T-helper 2 cell (primary cell): ENCODE measurements at regions not wholly inside any gene's neighbourhood (a gene's known extent, or its start where the extent isn't known, plus 50 kb on each side); places are given as distances from the start of the nearest gene placed in this dataset.
"Not testable (repeated sequence)": the region's sequence is repeated elsewhere in the genome, so short reads cannot be mapped to it uniquely, and the experiment has no call there.

Source experiments
- DNase-seq, 5 experiments: peaks; one replicate each; pipeline versions ENCODE4 v3.0.0 to v3.0.0-alpha.2; 2012 to 2022

GRCh38 chr13:62799931-62800436, 1384.3 kb upstream of the PCDH20 start:
- DNase-seq, result no peak

GRCh38 chr13:62799038-62799535, 1383.4 kb upstream of the PCDH20 start:
- DNase-seq, result no peak

- DNase-seq, result no peak
These were observed 1378.2 kb upstream of the PCDH20 start for GRCh38 chr13:62793850-62794249.

- no peak for DNase-seq
These were observed 1366.2 kb upstream of the PCDH20 start for GRCh38 chr13:62781866-62782265.

GRCh38 chr13:62779161-62779560, 1363.5 kb upstream of the PCDH20 start:
- no peak for DNase-seq

GRCh38 chr13:62767473-62767872, 1351.8 kb upstream of the PCDH20 start:
- DNase-seq, result no peak

GRCh38 chr13:62760724-62761123, 1345.1 kb upstream of the PCDH20 start:
- DNase-seq, result no peak

- no peak for DNase-seq
These were observed 1332.0 kb upstream of the PCDH20 start for GRCh38 chr13:62747629-62748028.

GRCh38 chr13:62747152-62747551, 1331.5 kb upstream of the PCDH20 start:
- no peak for DNase-seq

GRCh38 chr13:62729746-62730145, 1314.1 kb upstream of the PCDH20 start:
- DNase-seq, result not testable (repeated sequence)

GRCh38 chr13:62721893-62722292, 1306.2 kb upstream of the PCDH20 start:
- DNase-seq, result no peak

- DNase-seq, result not testable (repeated sequence)
These were observed 1296.3 kb upstream of the PCDH20 start for GRCh38 chr13:62711948-62712347.

GRCh38 chr13:62710787-62711186, 1295.1 kb upstream of the PCDH20 start:
- DNase-seq, result no peak

GRCh38 chr13:62706048-62706447, 1290.4 kb upstream of the PCDH20 start:
- no peak for DNase-seq

GRCh38 chr13:62704875-62705274, 1289.2 kb upstream of the PCDH20 start:
- DNase-seq, result no peak

GRCh38 chr13:62702502-62702901, 1286.9 kb upstream of the PCDH20 start:
- DNase-seq, result no peak

- no peak for DNase-seq
These were observed 1282.1 kb upstream of the PCDH20 start for GRCh38 chr13:62697701-62698100.

- no peak for DNase-seq
These were observed 1280.8 kb upstream of the PCDH20 start for GRCh38 chr13:62696490-62696889.

GRCh38 chr13:62687732-62688131, 1272.1 kb upstream of the PCDH20 start:
- DNase-seq, result peak in 1 of 5 experiments; percentile 5

- DNase-seq, result no peak
These were observed 1268.7 kb upstream of the PCDH20 start for GRCh38 chr13:62684359-62684758.

GRCh38 chr13:62682788-62683187, 1267.1 kb upstream of the PCDH20 start:
- no peak for DNase-seq

- DNase-seq, result no peak
These were observed 1262.4 kb upstream of the PCDH20 start for GRCh38 chr13:62678039-62678438.

- no peak for DNase-seq
These were observed 1248.1 kb upstream of the PCDH20 start for GRCh38 chr13:62663767-62664166.

- no peak for DNase-seq
These were observed 1243.7 kb upstream of the PCDH20 start for GRCh38 chr13:62659365-62659764.

- no peak for DNase-seq
These were observed 1237.7 kb upstream of the PCDH20 start for GRCh38 chr13:62653371-62653770.
